Common myeloid progenitor, CD34-positive (primary cell): ENCODE measurements at regions not wholly inside any gene's neighbourhood (a gene's known extent, or its start where the extent isn't known, plus 50 kb on each side); places are given as distances from the start of the nearest gene placed in this dataset.
"Not testable (repeated sequence)": the region's sequence is repeated elsewhere in the genome, so short reads cannot be mapped to it uniquely, and the experiment has no call there.

ENCODE experiments used
- CTCF ChIA-PET: fragments of 350-600 bp; sonication (Branson Sonifier 250); formaldehyde crosslinking; loops from one replicate; lab custom pipeline; 2021; ENCODE audit warnings: antibody characterized with exemption; lab: Charles Lee
- POLR2A ChIA-PET: fragments of 350-600 bp; sonication (Branson Sonifier 250); formaldehyde crosslinking; loops from one replicate; lab custom pipeline; 2021; ENCODE audit warnings: antibody characterized with exemption; lab: Charles Lee
- DNase-seq, 3 donors: peaks; one replicate each; pipeline versions ENCODE4 v3.0.0 to v3.0.0-alpha.2; 2013
- H3K27ac ChIP-seq, 2 experiments: 1 replicate in 1 of 2; 2 replicates in 1 of 2; pipeline ENCODE4 v1.7.0; 2013; ENCODE audit warnings: inconsistent platforms in 2 of 2, low read length in 2 of 2, mild to moderate bottlenecking in 2 of 2, low read depth in 1 of 2, moderate library complexity in 1 of 2; ENCODE audit not compliant: severe bottlenecking in 2 of 2, insufficient read depth in 1 of 2, poor library complexity in 1 of 2
- H3K27me3 ChIP-seq, 5 experiments: replicated peaks in 2 of 5; 1 replicate in 3 of 5; 2 replicates in 2 of 5; pipeline versions ENCODE4 v1.6.1 to v1.7.0; 2013; ENCODE audit warnings: low read length in 4 of 5, mild to moderate bottlenecking in 2 of 5, moderate library complexity in 2 of 5, inconsistent platforms in 1 of 5; ENCODE audit not compliant: insufficient read depth in 5 of 5, control insufficient read depth in 4 of 5
- H3K36me3 ChIP-seq, 4 experiments: 1 replicate in 2 of 4; 2 replicates in 2 of 4; pipeline versions ENCODE4 v1.6.1 to v1.7.0; 2013; ENCODE audit warnings: low read length in 3 of 4, control low read depth in 1 of 4, mild to moderate bottlenecking in 1 of 4; ENCODE audit not compliant: control insufficient read depth in 4 of 4, insufficient read depth in 4 of 4
- H3K4me1 ChIP-seq, 4 experiments: 1 replicate in 3 of 4; 2 replicates in 1 of 4; pipeline versions ENCODE4 v1.6.1 to v1.7.1; 2013; ENCODE audit warnings: low read length in 3 of 4, mild to moderate bottlenecking in 3 of 4, control low read depth in 1 of 4, inconsistent platforms in 1 of 4, moderate library complexity in 1 of 4; ENCODE audit not compliant: control insufficient read depth in 4 of 4, insufficient read depth in 4 of 4; ENCODE audit errors: control extremely low read depth in 1 of 4
- H3K4me3 ChIP-seq, 7 experiments: 1 replicate in 4 of 7; 2 replicates in 3 of 7; pipeline versions ENCODE4 v1.5.1 to v1.7.0; 2013; ENCODE audit warnings: mild to moderate bottlenecking in 7 of 7, low read length in 6 of 7, moderate library complexity in 6 of 7, inconsistent platforms in 2 of 7, low read depth in 2 of 7, control low read depth in 1 of 7; ENCODE audit not compliant: insufficient read depth in 4 of 7, control insufficient read depth in 1 of 7; ENCODE audit errors: extremely low read depth in 1 of 7
- H3K9me3 ChIP-seq, 5 experiments: 1 replicate in 4 of 5; 2 replicates in 1 of 5; pipeline versions ENCODE4 v1.6.1 to v1.7.1; 2013; ENCODE audit warnings: low read length in 4 of 5, mild to moderate bottlenecking in 2 of 5, inconsistent platforms in 1 of 5, low read depth in 1 of 5, moderate library complexity in 1 of 5; ENCODE audit not compliant: control insufficient read depth in 4 of 5, insufficient read depth in 2 of 5; ENCODE audit errors: control extremely low read depth in 1 of 5
- WGBS: methylation state at CpG from one replicate; pipeline ENCODE4 v1.1.5; 2013; ENCODE audit not compliant: insufficient coverage; 5-methylcytosine and 5-hydroxymethylcytosine counted together

DNA sequence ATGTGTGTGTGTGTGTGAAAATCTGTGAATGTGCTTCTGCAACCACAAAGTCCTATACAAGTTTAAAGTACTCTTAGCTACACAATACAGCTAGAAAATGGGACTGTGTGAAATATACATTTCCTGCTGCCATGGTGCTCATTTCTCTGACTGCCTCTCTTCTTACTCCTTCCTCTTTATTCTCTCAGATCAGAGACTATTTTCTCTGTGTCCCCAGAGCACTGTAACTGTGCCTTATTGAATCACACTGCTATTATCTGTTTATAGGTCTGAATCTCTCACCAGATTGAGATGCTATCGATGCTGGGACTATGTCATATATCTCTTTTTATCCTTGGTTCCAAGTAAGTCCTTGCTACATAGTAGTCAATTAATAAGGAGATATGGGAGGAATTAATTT, 217.9 kb upstream of the SLCO3A1 start:
- Histone ChIP-seq H3K36me3 (no peaks in the 10 kb centered on the region), H3K4me1 (no peaks in the 10 kb centered on the region), H3K9me3 (peaks cover 0 to 8% (median 7%) of the 10 kb centered on the region in 5 experiments), H3K27ac (no peak overlapping the region), H3K4me3 (no peak overlapping the region), H3K27me3 (no peaks in the 10 kb centered on the region)
- ChIA-PET CTCF (no interaction called here), POLR2A (no interaction called here)
- no CpG with 5 or more reads among the region's 1 CpG for WGBS
- no peak for DNase-seq

GRCh38 chr15:91649016-91649415, 204.5 kb upstream of the SLCO3A1 start:
- no peak overlapping the region for H3K27ac ChIP-seq
- no peaks in the 10 kb centered on the region for H3K27me3 ChIP-seq
- ChIA-PET CTCF (interaction anchor here (1.8 kb wide), 1 partner anchor 56 kb away, joined by 3 read pairs; no protein-coding TSS in a partner anchor), POLR2A (no interaction called here)
- H3K4me3 ChIP-seq, result no peak overlapping the region
- H3K9me3 ChIP-seq, result no peaks in the 10 kb centered on the region
- no peaks in the 10 kb centered on the region for H3K36me3 ChIP-seq
- no peaks in the 10 kb centered on the region for H3K4me1 ChIP-seq
- whole genome bisulfite sequencing, result 100% methylated on average over 2 of the region's 2 CpGs
- DNase-seq, result no peak

DNA sequence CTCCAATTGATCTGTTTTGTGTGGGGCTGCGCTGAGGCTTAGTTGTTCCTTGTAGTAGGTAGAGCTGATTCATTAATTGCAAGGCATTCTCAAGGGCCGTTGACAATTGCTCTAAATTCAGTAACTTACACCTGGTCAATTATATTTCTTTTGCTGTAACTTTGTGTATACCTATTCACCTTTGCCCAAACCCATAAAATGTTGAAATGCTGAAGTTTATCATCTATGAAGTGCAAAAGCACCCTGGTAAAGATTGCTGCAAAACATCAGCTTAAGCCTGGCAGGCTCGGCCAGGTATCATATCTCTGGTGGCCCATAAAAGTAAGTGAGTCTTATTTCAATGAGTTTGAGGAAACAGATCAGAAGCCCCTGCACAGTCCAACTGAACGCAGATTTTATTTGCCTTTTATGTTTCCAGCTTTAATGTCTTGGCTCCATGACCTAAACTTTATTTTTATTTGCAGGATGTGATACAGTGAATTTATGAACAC, 203.6 kb upstream of the SLCO3A1 start:
- H3K4me3 ChIP-seq, result no peak overlapping the region
- WGBS, result 100% methylated on average over 1 of the region's 4 CpGs
- H3K4me1 ChIP-seq, result no peaks in the 10 kb centered on the region
- POLR2A ChIA-PET, result no interaction called here
- H3K27ac ChIP-seq, result no peak overlapping the region
- no peaks in the 10 kb centered on the region for H3K36me3 ChIP-seq
- DNase-seq, result no peak
- CTCF ChIA-PET, result interaction anchor here (1.8 kb wide), 1 partner anchor 55 kb away, joined by 3 read pairs; no protein-coding TSS in a partner anchor
- no peaks in the 10 kb centered on the region for H3K9me3 ChIP-seq
- H3K27me3 ChIP-seq, result no peaks in the 10 kb centered on the region

- H3K4me3 ChIP-seq, result no peak overlapping the region
- ChIA-PET CTCF (no interaction called here), POLR2A (no interaction called here)
- no peaks in the 10 kb centered on the region for H3K9me3 ChIP-seq
- no peak overlapping the region for H3K27ac ChIP-seq
- DNase-seq, result no peak
- H3K36me3 ChIP-seq, result no peaks in the 10 kb centered on the region
- H3K4me1 ChIP-seq, result peaks cover 0 to 5% (median 0%) of the 10 kb centered on the region in 4 experiments
- 100% methylated on average over 2 of the region's 3 CpGs for WGBS
- no peaks in the 10 kb centered on the region for H3K27me3 ChIP-seq
These were observed 202.3 kb upstream of the SLCO3A1 start for GRCh38 chr15:91651251-91651650.

DNA sequence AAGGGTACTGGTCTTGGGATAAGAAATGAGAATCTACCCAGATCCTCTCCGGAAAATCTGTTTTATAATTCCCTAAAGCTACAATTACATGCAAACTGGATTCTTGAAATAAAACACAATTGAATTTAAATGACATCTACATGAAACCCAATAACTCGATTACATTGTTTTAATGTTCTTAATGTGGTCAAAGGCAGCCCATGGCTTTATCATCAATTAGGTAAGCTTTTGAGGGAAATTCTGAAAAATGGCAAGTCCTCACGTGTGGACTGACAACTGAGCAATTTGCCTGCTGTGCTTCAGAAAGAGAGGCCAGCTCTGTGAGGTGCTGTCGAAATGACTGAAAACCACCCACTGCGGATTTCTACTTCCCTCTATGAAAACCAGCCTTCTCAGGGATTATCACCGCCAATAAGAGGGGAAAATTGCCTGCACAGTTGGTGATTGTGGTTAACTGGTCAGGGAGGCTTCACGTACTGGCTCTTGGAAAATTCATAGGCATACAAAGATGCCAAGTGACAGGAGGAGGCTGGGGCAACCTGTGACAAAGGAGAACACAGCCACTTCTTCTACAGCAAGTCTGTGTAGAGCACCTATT, 200.8 kb upstream of the SLCO3A1 start:
- H3K4me1 ChIP-seq, result peaks cover 0 to 8% (median 0%) of the 10 kb centered on the region in 4 experiments

GRCh38 chr15:91655563-91656290, 197.8 kb upstream of the SLCO3A1 start:
- H3K27me3 ChIP-seq, H3K9me3 ChIP-seq, POLR2A ChIA-PET, H3K36me3 ChIP-seq, H3K4me3 ChIP-seq, H3K27ac ChIP-seq: not testable (repeated sequence)
- 52% methylated on average over 10 of the region's 12 CpGs for WGBS
- CTCF ChIA-PET, result interaction anchor here (1.0 to 1.6 kb wide), 3 partner anchors 10 to 130 kb away, joined by 3 to 4 read pairs (median 4); no protein-coding TSS in a partner anchor
- peaks cover 8 to 22% (median 12%) of the 10 kb centered on the region in 4 experiments for H3K4me1 ChIP-seq
- DNase-seq, result peak; percentile 88 to 95 (median 93)

More for the DNA sequence above, 200.8 kb upstream of the SLCO3A1 start:
- Histone ChIP-seq H3K27me3 (peaks cover 0 to 4% (median 0%) of the 10 kb centered on the region in 5 experiments), H3K9me3 (no peaks in the 10 kb centered on the region), H3K36me3 (no peaks in the 10 kb centered on the region), H3K4me3 (no peak overlapping the region), H3K27ac (no peak overlapping the region)
- ChIA-PET CTCF (no interaction called here), POLR2A (no interaction called here)
- no peak for DNase-seq
- 57% methylated on average over 2 of the region's 7 CpGs for WGBS

DNA sequence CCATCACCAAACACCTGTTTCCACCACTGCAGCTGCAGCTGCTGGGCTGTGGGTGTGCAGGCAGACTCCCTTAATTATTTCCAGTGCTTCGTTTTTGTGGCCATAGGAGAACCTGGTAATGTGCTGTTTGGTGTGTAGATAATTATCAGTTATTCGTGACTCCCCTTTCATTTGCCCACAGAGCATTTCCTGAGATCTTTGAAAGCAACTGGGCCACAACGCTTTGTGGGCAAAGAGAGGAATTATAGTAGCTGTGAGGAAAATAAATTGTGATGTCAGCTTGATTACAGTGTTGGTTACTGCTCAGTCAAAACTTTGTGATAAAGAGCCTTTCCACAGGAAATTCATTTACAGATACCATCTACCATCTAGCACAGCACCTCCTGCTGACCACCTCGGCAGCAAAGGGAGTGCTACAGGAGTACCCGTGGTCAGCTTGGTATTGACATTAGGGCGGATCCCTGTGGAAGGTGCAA, 193.3 kb upstream of the SLCO3A1 start:
- Histone ChIP-seq H3K4me3 (peak overlapping the region in 1 of 7 experiments; percentile 10), H3K27ac (no peak overlapping the region), H3K4me1 (peaks cover 10 to 29% (median 17%) of the 10 kb centered on the region in 4 experiments), H3K27me3 (peaks cover 0 to 9% (median 0%) of the 10 kb centered on the region in 5 experiments), H3K9me3 (no peaks in the 10 kb centered on the region), H3K36me3 (no peaks in the 10 kb centered on the region)
- WGBS, result 0% methylated on average over 1 of the region's 6 CpGs
- CTCF ChIA-PET, result interaction anchor here (0.6 to 2.2 kb wide), 5 partner anchors 10 to 137 kb away, joined by 3 to 6 read pairs (median 4); no protein-coding TSS in a partner anchor
- DNase-seq, result peak; percentile 61 to 83 (median 79)
- POLR2A ChIA-PET, result no interaction called here
